Thyroid gland (tissue), 4 donors: ENCODE measurements at regions not wholly inside any gene's neighbourhood (a gene's known extent, or its start where the extent isn't known, plus 50 kb on each side); places are given as distances from the start of the nearest gene placed in this dataset.

Experiments used
- DNase-seq, 2 donors: peaks; one replicate each; pipeline ENCODE4 v3.0.0-alpha.2; 2019
- H3K27ac ChIP-seq, 3 donors: fragments of 200-600 bp; sonication (generic); 1 replicate in 2 of 3; 2 replicates in 1 of 3; pipeline ENCODE4 v1.5.1; 2016 to 2019; ENCODE audit warnings: mild to moderate bottlenecking in 1 of 3, moderate library complexity in 1 of 3
- H3K27me3 ChIP-seq: fragments of 200-600 bp; sonication (generic); one replicate; pipeline ENCODE4 v1.5.1; 2019
- H3K36me3 ChIP-seq, 2 donors: fragments of 200-600 bp; sonication (generic); one replicate each; pipeline ENCODE4 v1.5.1; 2016 to 2019
- H3K4me1 ChIP-seq, 2 donors: fragments of 200-600 bp; sonication (generic); one replicate each; pipeline ENCODE4 v1.5.1; 2017 to 2019
- H3K4me3 ChIP-seq, 3 donors: fragments of 200-600 bp; sonication (generic); replicated peaks in 1 of 3; 1 replicate in 2 of 3; 2 replicates in 1 of 3; pipeline ENCODE4 v1.5.1; 2016; ENCODE audit warnings: mild to moderate bottlenecking in 1 of 3
- H3K9me3 ChIP-seq: fragments of 200-600 bp; sonication (generic); one replicate; pipeline ENCODE4 v1.5.1; 2017
- POLR2A ChIP-seq, 2 donors: fragments of 450-650 bp; IDR thresholded peaks; one replicate each; pipeline ENCODE4 v1.6.1; 2017; ENCODE audit warnings: antibody characterized with exemption in 2 of 2, mild to moderate bottlenecking in 2 of 2, moderate library complexity in 1 of 2
- WGBS, 2 donors: methylation state at CpG; one replicate each; pipeline ENCODE4 v1.1.5; 2017; 5-methylcytosine and 5-hydroxymethylcytosine counted together
- intact Hi-C: fragments of 100-400 bp; cut with DNase I; formaldehyde crosslinking; loops from one replicate; pipeline ENCODE4 v1.15.1; 2023
- TF ChIP-seq, protein P1 (sequence below), 6 experiments: fragments of 200-600 bp in 3 of 6; fragments of 450-650 bp in 3 of 6; sonication (generic) in 3 of 6; IDR thresholded peaks; one replicate each; pipeline ENCODE4 v1.5.1; 2016 to 2019; ENCODE audit warnings: antibody characterized with exemption in 6 of 6, mild to moderate bottlenecking in 2 of 6, inconsistent platforms in 1 of 6, moderate library complexity in 1 of 6

DNA sequence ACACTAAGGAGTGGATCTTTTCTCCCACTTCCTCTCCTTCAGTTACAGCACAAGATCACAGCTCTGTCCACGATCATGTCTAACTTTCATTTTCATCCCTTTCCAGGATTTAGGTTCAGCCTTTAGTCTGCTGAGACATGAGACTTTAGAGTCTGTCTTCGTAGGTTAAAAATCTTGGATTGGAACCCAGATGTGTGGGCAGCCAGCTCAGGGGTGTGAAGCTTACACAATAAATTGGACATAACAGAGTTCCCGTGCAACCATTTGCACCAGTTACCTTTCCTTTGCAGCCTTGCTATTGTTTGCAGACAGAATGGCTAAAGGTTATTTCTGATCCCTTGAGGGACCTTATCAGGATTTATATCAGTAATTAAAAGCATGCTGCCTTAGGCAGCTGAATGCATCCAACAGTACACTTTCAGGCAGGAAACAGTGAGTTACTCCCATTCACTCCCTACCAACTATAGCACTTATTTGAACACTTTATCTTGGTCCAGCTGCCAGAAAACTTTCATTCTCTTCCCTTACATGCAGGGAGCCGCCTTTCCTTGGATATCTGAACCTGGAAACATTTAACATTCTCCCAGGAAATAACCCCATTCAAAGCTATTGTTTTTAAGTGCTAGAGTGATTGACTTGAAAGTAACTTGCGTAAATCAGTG lies 87.3 kb downstream of the TMEM100 start:
- intact Hi-C loops, result no loop called here
- no peak overlapping the region for H3K4me3 ChIP-seq
- WGBS, 2 donors, result 53 to 68% methylated on average over 5 of the region's 5 CpGs
- H3K27ac ChIP-seq, result no peak overlapping the region
- peaks cover 1 to 8% of the 10 kb centered on the region in 2 donors for H3K4me1 ChIP-seq
- TF ChIP-seq POLR2A (IDR thresholded peaks at IDR 0.05), result no peak
- TF ChIP-seq, protein P1, sequence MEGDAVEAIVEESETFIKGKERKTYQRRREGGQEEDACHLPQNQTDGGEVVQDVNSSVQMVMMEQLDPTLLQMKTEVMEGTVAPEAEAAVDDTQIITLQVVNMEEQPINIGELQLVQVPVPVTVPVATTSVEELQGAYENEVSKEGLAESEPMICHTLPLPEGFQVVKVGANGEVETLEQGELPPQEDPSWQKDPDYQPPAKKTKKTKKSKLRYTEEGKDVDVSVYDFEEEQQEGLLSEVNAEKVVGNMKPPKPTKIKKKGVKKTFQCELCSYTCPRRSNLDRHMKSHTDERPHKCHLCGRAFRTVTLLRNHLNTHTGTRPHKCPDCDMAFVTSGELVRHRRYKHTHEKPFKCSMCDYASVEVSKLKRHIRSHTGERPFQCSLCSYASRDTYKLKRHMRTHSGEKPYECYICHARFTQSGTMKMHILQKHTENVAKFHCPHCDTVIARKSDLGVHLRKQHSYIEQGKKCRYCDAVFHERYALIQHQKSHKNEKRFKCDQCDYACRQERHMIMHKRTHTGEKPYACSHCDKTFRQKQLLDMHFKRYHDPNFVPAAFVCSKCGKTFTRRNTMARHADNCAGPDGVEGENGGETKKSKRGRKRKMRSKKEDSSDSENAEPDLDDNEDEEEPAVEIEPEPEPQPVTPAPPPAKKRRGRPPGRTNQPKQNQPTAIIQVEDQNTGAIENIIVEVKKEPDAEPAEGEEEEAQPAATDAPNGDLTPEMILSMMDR (IDR thresholded peaks at IDR 0.05), result no peak
- H3K36me3 ChIP-seq, result no peaks in the 10 kb centered on the region
- H3K9me3 ChIP-seq, result no peaks in the 10 kb centered on the region
- no peaks in the 10 kb centered on the region for H3K27me3 ChIP-seq
- DNase-seq, result no peak

DNA sequence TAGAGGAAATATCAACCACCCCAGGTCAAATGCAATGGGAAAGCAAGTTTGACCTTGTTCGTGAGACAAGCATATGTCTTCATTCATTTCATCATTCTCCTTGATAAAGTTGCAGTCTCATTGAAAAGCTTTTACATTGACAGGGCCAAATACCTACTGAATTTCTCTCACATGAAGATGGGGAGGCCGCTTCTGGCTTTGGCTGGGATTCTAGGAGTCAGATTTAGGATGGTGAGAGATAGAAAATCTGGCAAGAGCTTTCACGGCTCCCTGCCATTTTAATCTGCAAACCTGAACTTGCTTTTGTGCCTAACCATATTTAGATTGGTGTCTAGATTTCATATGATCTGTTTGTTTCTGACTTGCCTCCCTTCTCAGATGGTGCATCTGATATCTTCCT lies 88.0 kb downstream of the TMEM100 start:
- Histone ChIP-seq H3K9me3 (no peaks in the 10 kb centered on the region), H3K36me3 (no peaks in the 10 kb centered on the region), H3K27me3 (no peaks in the 10 kb centered on the region), H3K27ac (no peak overlapping the region), H3K4me1 (peaks cover 0 to 8% of the 10 kb centered on the region in 2 donors), H3K4me3 (no peak overlapping the region)
- TF ChIP-seq, protein P1 (IDR thresholded peaks at IDR 0.05), result no peak
- TF ChIP-seq POLR2A (IDR thresholded peaks at IDR 0.05), result no peak
- intact Hi-C loops, result no loop called here
- WGBS, 2 donors, result 88 to 91% methylated on average over 3 of the region's 3 CpGs
- DNase-seq, result no peak

DNA sequence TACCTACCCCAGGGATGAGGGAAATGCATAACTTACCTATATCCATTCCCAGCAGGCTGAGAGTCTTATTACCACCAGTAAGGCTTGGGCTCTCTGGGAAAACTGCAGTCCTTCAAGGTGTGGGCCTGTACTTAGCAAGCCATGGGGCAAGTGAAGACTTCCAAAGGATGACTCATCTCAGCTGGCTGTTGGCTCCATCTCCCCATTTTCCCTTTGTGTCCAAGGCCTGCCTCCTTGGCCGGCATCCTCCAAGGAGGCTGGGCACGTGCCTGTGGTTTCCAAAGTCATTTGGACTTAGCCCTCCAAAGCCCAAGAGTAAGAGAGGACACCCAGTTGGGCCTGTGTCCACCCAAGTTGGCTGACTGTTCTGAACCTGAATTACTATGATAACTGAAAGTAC lies 89.8 kb downstream of the TMEM100 start:
- intact Hi-C loops, result no loop called here
- WGBS, 2 donors, result 60 to 85% methylated on average over 1 to 2 of the region's 2 CpGs

DNA sequence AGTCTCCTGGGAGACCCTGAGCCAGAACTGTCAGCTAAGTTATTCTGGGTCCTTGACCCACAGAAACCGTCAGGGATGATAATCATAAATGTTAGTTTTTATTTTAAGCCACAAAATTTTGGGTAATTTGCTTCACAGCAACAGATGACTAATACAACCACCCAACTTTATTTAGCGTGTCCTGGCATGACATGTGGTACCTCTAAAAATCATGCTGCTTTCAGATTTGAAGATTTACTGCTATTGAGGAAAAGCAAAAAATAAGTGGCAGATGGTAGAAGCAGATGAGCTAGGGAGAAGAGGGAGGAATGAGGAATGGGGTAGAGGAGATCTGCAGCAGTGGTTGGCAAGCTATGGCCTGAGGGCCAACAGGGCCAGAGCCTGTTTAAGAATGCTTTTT lies 90.4 kb downstream of the TMEM100 start:
- intact Hi-C loops, result no loop called here
- no peak for TF ChIP-seq POLR2A (IDR thresholded peaks at IDR 0.05)
- TF ChIP-seq, protein P1 (IDR thresholded peaks at IDR 0.05), result no peak
- DNase-seq, result no peak
- Histone ChIP-seq H3K36me3 (no peaks in the 10 kb centered on the region), H3K27ac (no peak overlapping the region), H3K4me1 (peaks cover 0 to 8% of the 10 kb centered on the region in 2 donors), H3K4me3 (no peak overlapping the region), H3K9me3 (no peaks in the 10 kb centered on the region), H3K27me3 (no peaks in the 10 kb centered on the region)
- 84 to 92% methylated on average over 2 of the region's 2 CpGs for WGBS, 2 donors

More for the DNA sequence above, 89.8 kb downstream of the TMEM100 start:
- DNase-seq, result no peak
- TF ChIP-seq POLR2A (IDR thresholded peaks at IDR 0.05), result no peak
- TF ChIP-seq, protein P1 (IDR thresholded peaks at IDR 0.05), result no peak
- H3K27ac ChIP-seq, result no peak overlapping the region
- no peak overlapping the region for H3K4me3 ChIP-seq
- H3K27me3 ChIP-seq, result no peaks in the 10 kb centered on the region
- no peaks in the 10 kb centered on the region for H3K9me3 ChIP-seq
- H3K36me3 ChIP-seq, result no peaks in the 10 kb centered on the region
- H3K4me1 ChIP-seq, result peaks cover 0 to 8% of the 10 kb centered on the region in 2 donors

DNA sequence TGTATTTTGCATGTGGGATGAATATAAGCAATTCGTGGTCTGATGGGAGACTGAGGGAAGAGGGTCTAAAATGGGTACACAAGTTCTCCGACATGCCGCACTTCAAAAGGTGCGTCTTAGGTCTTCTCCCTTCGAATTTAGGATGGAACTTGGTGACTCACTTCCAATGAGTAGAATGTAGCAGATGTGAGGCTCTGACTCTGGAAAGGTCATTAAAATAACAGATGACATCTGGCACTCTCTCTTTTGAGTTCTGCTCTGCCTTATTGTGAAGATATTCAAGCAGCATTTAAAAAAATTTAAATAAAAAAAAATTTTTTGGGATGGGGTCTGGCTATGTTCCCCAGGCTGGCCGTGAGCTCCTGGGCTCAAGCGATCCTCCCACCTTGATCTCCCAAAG lies 92.7 kb downstream of the TMEM100 start:
- DNase-seq, result no peak
- H3K27ac ChIP-seq, result no peak overlapping the region
- WGBS, 2 donors, result 91 to 92% methylated on average over 7 of the region's 7 CpGs
- no peak overlapping the region for H3K4me3 ChIP-seq
- no peaks in the 10 kb centered on the region for H3K9me3 ChIP-seq
- intact Hi-C loops, result no loop called here
- H3K27me3 ChIP-seq, result no peaks in the 10 kb centered on the region
- H3K4me1 ChIP-seq, result peaks cover 0 to 1% of the 10 kb centered on the region in 2 donors
- no peaks in the 10 kb centered on the region for H3K36me3 ChIP-seq
- TF ChIP-seq POLR2A (IDR thresholded peaks at IDR 0.05), result no peak
- TF ChIP-seq, protein P1 (IDR thresholded peaks at IDR 0.05), result no peak
